HG03135 (cell line): ENCODE measurements at regions not wholly inside any gene's neighbourhood (a gene's known extent, or its start where the extent isn't known, plus 50 kb on each side); places are given as distances from the start of the nearest gene placed in this dataset.
"Not testable (repeated sequence)": the region's sequence is repeated elsewhere in the genome, so short reads cannot be mapped to it uniquely, and the experiment has no call there.

Source experiments
- ATAC-seq: cut with Tn5 transposase; IDR thresholded peaks from one replicate; pipeline ENCODE4 v1.9.1; 2021; ENCODE audit warnings: mild to moderate bottlenecking, moderate library complexity; ENCODE audit not compliant: unreplicated experiment

GRCh38 chr17:30731210-30732132 is 93.0 kb downstream of the CRLF3 start:
- peak; percentile 91 for ATAC-seq

DNA sequence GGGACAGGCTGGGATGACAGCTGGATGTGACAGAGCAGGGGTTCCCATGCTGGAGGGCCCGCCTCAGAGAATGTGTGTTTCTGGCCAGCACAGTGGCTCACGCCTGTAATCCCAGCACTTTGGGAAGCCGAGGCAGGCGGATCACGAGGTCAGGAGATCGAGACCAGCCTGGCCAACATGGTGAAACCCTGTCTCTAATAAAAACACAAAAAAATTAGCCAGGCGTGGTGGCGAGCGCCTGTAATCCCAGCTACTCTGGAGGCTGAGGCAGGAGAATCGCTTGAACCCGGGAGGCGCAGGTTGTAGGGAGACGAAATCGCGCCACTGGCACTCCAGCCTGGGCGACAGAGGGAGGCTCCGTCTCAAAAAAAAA is 93.7 kb downstream of the CRLF3 start:
- not testable (repeated sequence) for ATAC-seq

DNA sequence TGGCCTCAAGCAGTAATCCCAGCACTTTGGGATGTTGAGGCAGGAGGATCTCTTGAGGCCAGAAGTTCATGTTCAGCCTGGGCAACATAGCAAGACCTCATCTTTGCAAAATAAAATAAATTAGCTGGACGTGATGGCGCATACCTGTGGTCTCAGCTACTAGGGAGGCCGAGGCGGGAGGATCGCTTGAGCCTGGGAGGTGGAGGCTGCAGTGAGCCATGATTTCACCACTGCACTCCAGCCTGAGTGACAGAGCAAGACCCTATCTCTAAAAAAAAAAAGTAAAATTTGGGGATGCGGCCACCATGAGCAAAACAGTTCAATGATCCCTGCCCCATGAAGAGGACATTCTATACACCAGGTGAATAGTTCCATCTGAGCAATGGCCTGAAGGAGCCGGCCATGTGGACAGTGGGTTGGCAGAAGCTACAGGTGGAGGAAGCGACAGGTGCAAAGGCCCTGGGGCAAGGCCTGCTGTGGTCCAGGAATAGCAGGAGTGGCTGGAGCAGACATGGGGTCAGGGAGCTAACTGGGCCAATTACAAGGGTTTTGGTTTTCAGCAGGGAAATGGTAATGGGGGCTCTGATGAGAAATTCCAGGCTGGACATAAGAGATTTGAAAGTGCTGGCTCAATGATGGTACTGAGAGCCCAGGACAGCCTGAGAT is 94.2 kb downstream of the CRLF3 start:
- ATAC-seq = not testable (repeated sequence)

GRCh38 chr17:30729471-30730170 is 94.9 kb downstream of the CRLF3 start:
- not testable (repeated sequence) for ATAC-seq

DNA sequence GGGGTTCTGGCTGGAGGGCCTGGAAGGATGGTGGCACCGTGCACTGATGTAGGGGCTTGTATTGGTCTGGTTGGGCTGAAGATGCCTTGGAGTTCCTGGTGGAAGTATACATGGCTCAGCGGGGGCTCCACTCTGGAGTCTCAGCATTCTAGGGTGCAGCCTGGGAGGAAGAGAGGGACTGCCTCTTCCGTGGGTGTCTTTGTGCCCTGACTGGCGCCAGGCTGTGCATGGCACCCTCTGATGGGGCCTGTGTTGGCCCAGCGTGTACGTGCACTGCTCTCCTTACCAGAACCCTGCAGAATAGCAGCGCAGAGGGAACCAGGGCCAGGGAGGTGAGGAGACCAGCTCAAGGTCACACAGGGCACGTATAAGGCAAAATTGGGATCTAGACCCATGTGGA is 97.0 kb downstream of the CRLF3 start:
- ATAC-seq = not testable (repeated sequence)

DNA sequence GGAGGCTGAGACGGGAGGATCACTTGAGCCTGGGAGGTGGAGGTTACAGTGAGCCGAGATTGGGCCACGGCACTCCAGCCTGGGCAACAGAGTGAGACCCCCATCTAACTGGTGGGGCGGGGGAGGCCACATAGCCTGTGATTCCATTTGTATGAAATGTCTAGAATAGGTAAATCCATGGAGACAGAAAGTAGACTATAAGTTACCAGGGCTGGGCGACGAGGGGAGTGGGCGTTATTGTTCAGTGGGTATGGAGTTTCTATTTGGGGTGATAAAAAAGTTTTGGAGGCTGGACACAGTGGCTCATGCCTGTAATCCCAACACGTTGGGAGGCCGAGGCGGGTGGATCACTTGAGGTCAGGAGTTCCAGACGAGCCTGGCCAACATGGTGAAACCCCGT is 97.8 kb downstream of the CRLF3 start:
- not testable (repeated sequence) for ATAC-seq

DNA sequence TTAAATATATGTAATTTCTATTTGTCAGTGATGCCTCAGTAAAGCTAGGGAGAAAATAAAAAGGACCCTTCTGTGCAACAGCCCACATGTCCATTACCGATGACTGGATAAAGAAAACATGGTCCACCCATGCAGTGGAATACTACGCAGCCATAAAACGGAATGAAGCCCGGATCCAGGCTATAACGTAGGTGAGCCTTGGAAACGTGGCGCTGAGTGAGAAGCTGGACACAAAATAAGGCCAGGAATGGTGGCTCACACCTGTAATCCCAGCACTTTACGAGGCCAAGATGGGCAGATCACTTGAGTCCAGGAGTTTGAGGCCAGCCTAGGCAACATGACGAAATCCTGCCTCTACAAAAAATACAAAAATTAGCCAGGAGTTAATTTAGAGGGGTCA is 98.2 kb downstream of the CRLF3 start:
- not testable (repeated sequence) for ATAC-seq

DNA sequence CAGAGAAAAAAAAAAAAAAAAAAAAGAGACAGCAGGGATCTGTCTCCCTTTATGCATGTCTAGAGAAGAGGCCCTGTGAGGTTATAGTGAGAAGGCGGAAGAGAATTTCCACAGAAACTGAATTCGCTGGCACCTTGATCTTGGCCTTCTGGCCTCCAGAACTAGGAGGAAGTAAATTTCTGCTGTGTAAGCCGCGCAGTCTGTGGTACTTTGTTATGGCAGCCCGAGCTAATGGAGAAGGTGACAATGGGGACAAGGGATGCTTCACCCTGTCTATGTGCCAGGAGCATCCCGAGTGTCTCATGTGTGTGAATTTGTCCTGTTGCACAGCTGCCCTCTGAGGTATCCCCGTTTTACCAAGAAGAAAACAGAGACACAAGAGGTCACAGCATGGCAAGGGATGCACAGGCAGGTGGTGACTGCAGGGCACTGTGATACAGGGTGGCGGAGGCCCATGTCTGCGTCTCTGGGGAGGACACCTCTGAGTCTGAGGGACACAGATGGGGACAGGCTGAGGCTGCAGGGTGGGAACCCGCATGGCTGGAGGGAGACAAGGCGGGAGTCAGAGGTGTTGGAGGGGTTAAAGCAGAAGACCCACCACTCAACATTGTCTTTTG is 100.3 kb downstream of the CRLF3 start:
- not testable (repeated sequence) for ATAC-seq

- ATAC-seq = not testable (repeated sequence)
Observed at GRCh38 chr17:30722114-30722780, 102.2 kb downstream of the CRLF3 start.

DNA sequence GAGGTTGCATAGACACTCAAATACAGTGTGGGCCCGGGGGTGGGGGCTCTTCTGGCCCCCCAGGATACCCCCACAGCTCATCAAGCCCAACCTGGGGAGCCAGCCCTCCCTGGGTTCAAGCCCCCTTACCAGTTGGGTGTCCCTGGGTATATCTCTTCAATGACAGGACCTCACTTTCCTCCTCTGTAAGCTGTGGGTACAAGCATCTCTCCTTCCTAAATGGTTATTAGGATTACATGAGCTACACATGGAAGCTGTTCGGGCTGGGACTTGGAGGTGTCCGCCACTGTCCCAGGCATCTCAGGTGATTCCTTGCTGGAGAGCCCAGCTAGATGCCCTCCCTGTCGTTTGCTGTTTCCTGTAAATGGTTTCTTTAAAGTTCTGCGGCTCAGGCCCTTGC is 103.5 kb downstream of the CRLF3 start:
- not testable (repeated sequence) for ATAC-seq

DNA sequence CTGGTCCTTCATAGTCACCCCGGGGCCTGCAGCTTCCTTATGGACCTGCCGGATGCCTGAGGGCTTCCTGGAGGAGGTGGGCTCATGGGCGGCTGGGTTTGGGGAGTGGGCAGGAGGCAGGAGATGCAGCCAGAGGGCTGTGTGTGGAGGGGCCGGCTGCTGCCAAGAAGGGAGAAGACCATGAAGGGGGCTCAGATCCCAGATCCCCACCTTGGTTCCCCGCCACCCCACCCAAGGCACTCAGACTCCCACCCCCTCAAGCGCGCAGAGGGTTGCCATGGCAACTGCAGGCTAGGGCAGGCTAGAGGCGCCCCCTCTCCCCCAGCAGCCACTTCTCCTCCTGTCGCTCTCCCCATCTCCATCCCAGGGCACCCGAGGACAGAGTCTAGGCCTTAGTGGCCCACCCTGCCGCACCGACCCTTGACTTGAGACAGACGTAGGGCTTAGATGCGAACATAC is 104.5 kb downstream of the CRLF3 start:
- no peak for ATAC-seq

- ATAC-seq = not testable (repeated sequence)
Observed at GRCh38 chr17:30719131-30719973, 105.1 kb downstream of the CRLF3 start.

- not testable (repeated sequence) for ATAC-seq
Observed at GRCh38 chr17:30718691-30719090, 105.8 kb downstream of the CRLF3 start.

GRCh38 chr17:30718099-30718447 is 106.4 kb downstream of the CRLF3 start:
- ATAC-seq = not testable (repeated sequence)

- ATAC-seq = no peak
Observed at GRCh38 chr17:30717291-30718098, 107.0 kb downstream of the CRLF3 start.

DNA sequence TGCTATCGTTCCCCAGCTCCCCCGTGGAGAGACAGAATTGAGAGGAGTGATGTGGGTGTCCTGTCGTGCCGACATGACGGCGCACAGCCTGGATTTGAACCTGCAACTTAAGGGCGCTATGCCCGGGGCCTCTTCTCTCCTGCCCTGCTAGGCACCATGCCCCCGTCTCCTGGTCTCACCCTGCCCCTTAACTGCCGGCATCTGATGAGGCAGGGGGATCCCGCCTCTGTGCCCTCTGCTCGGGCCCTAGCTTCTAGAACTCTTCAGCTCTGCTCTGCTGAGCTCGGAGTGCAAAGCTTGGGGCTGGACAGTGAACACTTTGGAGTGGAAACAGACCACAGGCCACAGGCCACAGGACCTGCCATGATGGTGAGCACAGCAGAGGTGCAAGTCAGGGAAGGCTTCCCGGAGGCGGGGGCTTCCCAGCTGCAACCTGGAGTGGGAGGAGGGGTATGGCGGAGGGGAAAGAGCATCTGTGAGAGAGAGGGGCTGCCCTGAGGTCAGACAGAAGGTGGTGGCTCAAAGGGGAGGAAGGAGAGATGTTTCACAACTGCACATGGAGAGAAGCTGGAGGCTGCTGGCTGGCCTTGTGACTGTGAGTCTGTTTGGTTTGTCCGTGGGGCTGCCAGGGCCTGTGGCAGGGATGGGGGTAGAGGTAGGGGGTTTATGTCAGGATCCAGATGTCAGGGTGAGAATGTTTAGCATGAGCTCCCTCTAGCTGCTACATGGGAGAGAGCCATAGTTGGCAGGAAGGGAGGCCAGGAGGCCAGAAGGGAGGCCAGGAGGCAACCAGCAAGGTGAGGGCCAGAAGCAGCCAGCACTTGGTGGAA is 107.8 kb downstream of the CRLF3 start:
- ATAC-seq = no peak

DNA sequence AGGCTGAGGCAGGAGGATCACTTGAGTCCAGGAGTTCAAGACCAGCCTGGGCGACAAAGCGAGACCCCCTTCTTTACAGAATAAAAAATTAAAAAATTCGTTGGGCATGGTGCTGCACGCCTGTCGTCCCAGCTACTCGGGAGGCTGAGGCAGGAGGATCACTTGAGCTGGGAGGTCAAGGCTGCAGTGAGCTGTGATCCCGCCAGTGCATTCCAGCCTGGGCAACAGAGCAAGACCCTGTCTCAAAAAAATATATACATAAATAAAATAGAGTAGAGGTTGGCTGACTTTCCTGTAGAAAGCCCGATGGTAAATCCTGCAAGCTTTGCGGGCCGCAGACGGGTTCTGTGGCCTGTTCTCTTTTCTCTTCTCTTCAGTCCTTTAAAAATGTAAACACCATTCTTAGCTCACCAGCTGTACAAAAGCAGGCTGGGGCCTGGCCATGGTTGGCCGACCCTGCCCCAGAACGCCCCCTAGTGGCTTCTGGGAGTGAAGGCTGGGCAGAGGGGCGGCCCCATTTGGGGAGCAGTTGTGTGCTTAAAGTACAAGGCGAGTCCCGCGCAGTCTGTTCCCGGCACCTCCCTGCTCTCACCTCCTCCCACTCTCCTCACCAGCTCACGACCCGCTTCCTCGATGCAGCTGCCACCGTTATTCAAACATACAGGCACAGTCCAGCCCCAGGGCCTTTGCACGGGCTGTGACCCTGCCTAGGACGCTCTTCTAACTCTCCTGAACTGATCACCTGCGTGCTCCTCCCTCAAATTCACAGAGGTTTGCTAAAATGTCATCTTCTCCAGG is 109.5 kb downstream of the CRLF3 start:
- not testable (repeated sequence) for ATAC-seq
